ENCODE measurements at regions not wholly inside any gene's neighbourhood (a gene's known extent, or its start where the extent isn't known, plus 50 kb on each side); places are given as distances from the start of the nearest gene placed in this dataset.

- Histone ChIP-seq H3K27ac (no peak overlapping the region), H3K4me3 (no peak overlapping the region)
- no peak for TF ChIP-seq CTCF (IDR thresholded peaks at IDR 0.05)
- no peak for DNase-seq (ENCODE audit: low spot score)
These were observed 114.3 kb upstream of the CPEB2 start for GRCh38 chr4:14887842-14888433.

- H3K27ac ChIP-seq = no peak overlapping the region
- TF ChIP-seq CTCF (IDR thresholded peaks at IDR 0.05) = no peak
- H3K4me3 ChIP-seq = no peak overlapping the region
- no peak for DNase-seq (ENCODE audit: low spot score)
These were observed 113.3 kb upstream of the CPEB2 start for GRCh38 chr4:14888790-14889572.

- Histone ChIP-seq H3K4me3 (no peak overlapping the region), H3K27ac (no peak overlapping the region)
- TF ChIP-seq CTCF (IDR thresholded peaks at IDR 0.05) = no peak
- DNase-seq (ENCODE audit: low spot score) = no peak
These were observed 109.7 kb upstream of the CPEB2 start for GRCh38 chr4:14892563-14892962.

GRCh38 chr4:14893713-14894112 is 108.6 kb upstream of the CPEB2 start:
- no peak overlapping the region for H3K27ac ChIP-seq
- DNase-seq (ENCODE audit: low spot score) = no peak
- TF ChIP-seq CTCF (IDR thresholded peaks at IDR 0.05) = no peak
- no peak overlapping the region for H3K4me3 ChIP-seq

GRCh38 chr4:14894392-14895292 is 107.6 kb upstream of the CPEB2 start:
- Histone ChIP-seq H3K27ac (no peak overlapping the region), H3K4me3 (no peak overlapping the region)
- no peak for TF ChIP-seq CTCF (IDR thresholded peaks at IDR 0.05)
- DNase-seq (ENCODE audit: low spot score) = no peak

- no peak for DNase-seq (ENCODE audit: low spot score)
These were observed 105.6 kb upstream of the CPEB2 start for GRCh38 chr4:14896656-14897175.

More at GRCh38 chr4:14896656-14897175, 105.6 kb upstream of the CPEB2 start:
- H3K27ac ChIP-seq = no peak overlapping the region
- no peak overlapping the region for H3K4me3 ChIP-seq
- no peak for TF ChIP-seq CTCF (IDR thresholded peaks at IDR 0.05)

Data from coronary artery (tissue), 2 donors.